OCI-LY3 (cell line): ENCODE measurements at regions not wholly inside any gene's neighbourhood (a gene's known extent, or its start where the extent isn't known, plus 50 kb on each side); places are given as distances from the start of the nearest gene placed in this dataset.

Source experiments
- EZH2phosphoT487 ChIP-seq: fragments of 200-600 bp; shearing (Covaris generic); IDR thresholded peaks from 2 replicates; pipeline ENCODE4 v1.6.1; 2018; ENCODE audit warnings: antibody characterized with exemption, mixed run types, low read depth
- TF ChIP-seq, protein P1 (sequence below): fragments of 200-600, 300-600 bp; sonication (generic); IDR thresholded peaks from 2 replicates; pipeline ENCODE4 v1.5.1; 2014; ENCODE audit warnings: antibody characterized with exemption, low read length, low read depth

DNA sequence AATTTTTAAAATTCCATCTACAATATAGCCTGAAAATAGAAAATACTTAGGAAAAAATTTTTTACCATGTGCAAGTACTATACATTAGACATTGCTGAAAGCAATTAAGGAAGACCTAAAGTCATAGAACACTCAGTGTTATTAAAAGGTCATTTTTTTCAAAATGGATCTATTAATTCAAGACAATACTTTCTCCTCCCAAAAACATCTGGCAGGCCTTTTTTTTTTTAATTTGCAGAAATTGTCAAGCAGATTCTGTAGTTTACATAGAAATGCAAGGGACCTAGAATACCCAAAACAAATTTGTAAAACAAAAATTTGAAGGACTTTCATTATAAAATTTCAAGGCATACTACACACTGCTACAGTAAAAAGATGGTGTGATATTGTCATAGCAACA is 238.4 kb upstream of the VEPH1 start:
- TF ChIP-seq, protein P1, sequence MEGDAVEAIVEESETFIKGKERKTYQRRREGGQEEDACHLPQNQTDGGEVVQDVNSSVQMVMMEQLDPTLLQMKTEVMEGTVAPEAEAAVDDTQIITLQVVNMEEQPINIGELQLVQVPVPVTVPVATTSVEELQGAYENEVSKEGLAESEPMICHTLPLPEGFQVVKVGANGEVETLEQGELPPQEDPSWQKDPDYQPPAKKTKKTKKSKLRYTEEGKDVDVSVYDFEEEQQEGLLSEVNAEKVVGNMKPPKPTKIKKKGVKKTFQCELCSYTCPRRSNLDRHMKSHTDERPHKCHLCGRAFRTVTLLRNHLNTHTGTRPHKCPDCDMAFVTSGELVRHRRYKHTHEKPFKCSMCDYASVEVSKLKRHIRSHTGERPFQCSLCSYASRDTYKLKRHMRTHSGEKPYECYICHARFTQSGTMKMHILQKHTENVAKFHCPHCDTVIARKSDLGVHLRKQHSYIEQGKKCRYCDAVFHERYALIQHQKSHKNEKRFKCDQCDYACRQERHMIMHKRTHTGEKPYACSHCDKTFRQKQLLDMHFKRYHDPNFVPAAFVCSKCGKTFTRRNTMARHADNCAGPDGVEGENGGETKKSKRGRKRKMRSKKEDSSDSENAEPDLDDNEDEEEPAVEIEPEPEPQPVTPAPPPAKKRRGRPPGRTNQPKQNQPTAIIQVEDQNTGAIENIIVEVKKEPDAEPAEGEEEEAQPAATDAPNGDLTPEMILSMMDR = no peak
- TF ChIP-seq EZH2phosphoT487 = no peak
